H9 (cell line): ENCODE measurements at regions not wholly inside any gene's neighbourhood (a gene's known extent, or its start where the extent isn't known, plus 50 kb on each side); places are given as distances from the start of the nearest gene placed in this dataset.

ENCODE experiments used
- DNase-seq: peaks from one replicate; pipeline ENCODE4 v3.0.0-alpha.2; 2017
- H2AFZ ChIP-seq: one replicate; pipeline ENCODE4 v1.6.1; 2013; ENCODE audit warnings: mild to moderate bottlenecking, low read length, control low read depth, moderate library complexity
- H2AK5ac ChIP-seq: 2 replicates; pipeline ENCODE4 v1.6.1; 2013; ENCODE audit warnings: low read length, control low read depth, mixed read lengths; ENCODE audit not compliant: insufficient read length
- H2BK120ac ChIP-seq: one replicate; pipeline ENCODE4 v1.6.1; 2013; ENCODE audit warnings: low read depth, mild to moderate bottlenecking, low read length, control low read depth, inconsistent platforms; ENCODE audit not compliant: poor library complexity, severe bottlenecking
- H2BK12ac ChIP-seq: 2 replicates; pipeline ENCODE4 v1.6.1; 2013; ENCODE audit warnings: low read length, control low read depth, mixed read lengths, low read depth; ENCODE audit not compliant: insufficient read length
- H2BK15ac ChIP-seq: 2 replicates; pipeline ENCODE4 v1.6.1; 2013; ENCODE audit warnings: low read depth, low read length, control low read depth
- H2BK20ac ChIP-seq: one replicate; pipeline ENCODE4 v1.6.1; 2013; ENCODE audit warnings: low read depth, mild to moderate bottlenecking, low read length, control low read depth, inconsistent platforms; ENCODE audit not compliant: poor library complexity, severe bottlenecking
- H2BK5ac ChIP-seq: 2 replicates; pipeline ENCODE4 v1.6.1; 2013; ENCODE audit warnings: low read length, control low read depth, mixed read lengths; ENCODE audit not compliant: insufficient read length
- H3K14ac ChIP-seq: 2 replicates; pipeline ENCODE4 v1.6.1; 2013; ENCODE audit warnings: low read length, control low read depth; ENCODE audit not compliant: insufficient read depth
- H3K18ac ChIP-seq: 2 replicates; pipeline ENCODE4 v1.6.1; 2013; ENCODE audit warnings: low read depth, mild to moderate bottlenecking, mixed read lengths, low read length, control low read depth; ENCODE audit not compliant: insufficient read length
- H3K23ac ChIP-seq: 2 replicates; pipeline ENCODE4 v1.6.1; 2013; ENCODE audit warnings: low read length, control low read depth, mixed read lengths, low read depth; ENCODE audit not compliant: insufficient read length
- H3K23me2 ChIP-seq: 2 replicates; pipeline ENCODE4 v1.6.1; 2013; ENCODE audit warnings: low read depth, mild to moderate bottlenecking, mixed read lengths, low read length, control low read depth; ENCODE audit not compliant: insufficient read length, poor library complexity, severe bottlenecking
- H3K27ac ChIP-seq: 2 replicates; pipeline ENCODE4 v1.5.1; 2013; ENCODE audit warnings: low read length, control low read depth, mixed read lengths, low read depth; ENCODE audit not compliant: insufficient read length
- H3K27me3 ChIP-seq: 2 replicates; pipeline ENCODE4 v1.6.1; 2013; ENCODE audit warnings: low read length, control low read depth, inconsistent platforms; ENCODE audit not compliant: insufficient read depth
- H3K4ac ChIP-seq: 2 replicates; pipeline ENCODE4 v1.6.1; 2013; ENCODE audit warnings: low read depth, mild to moderate bottlenecking, control low read depth, inconsistent platforms, low read length, moderate library complexity
- H3K4me1 ChIP-seq: 2 replicates; pipeline ENCODE4 v1.6.1; 2013; ENCODE audit warnings: low read length, control low read depth, inconsistent platforms; ENCODE audit not compliant: insufficient read depth
- H3K4me2 ChIP-seq: 2 replicates; pipeline ENCODE4 v1.6.1; 2013; ENCODE audit warnings: low read length, control low read depth, mixed read lengths; ENCODE audit not compliant: insufficient read length, insufficient read depth
- H3K56ac ChIP-seq: 2 replicates; pipeline ENCODE4 v1.6.1; 2013; ENCODE audit warnings: low read depth, mild to moderate bottlenecking, mixed read lengths, low read length, control low read depth; ENCODE audit not compliant: insufficient read length
- H3K79me1 ChIP-seq: 2 replicates; pipeline ENCODE4 v1.6.1; 2013; ENCODE audit warnings: low read depth, mild to moderate bottlenecking, moderate library complexity, low read length, control low read depth, inconsistent platforms; ENCODE audit not compliant: insufficient read depth, poor library complexity, severe bottlenecking
- H3K79me2 ChIP-seq: 2 replicates; pipeline ENCODE4 v1.6.1; 2013; ENCODE audit warnings: low read length, control low read depth, inconsistent platforms; ENCODE audit not compliant: insufficient read depth
- H3K9ac ChIP-seq: 2 replicates; pipeline ENCODE4 v1.6.1; 2013; ENCODE audit warnings: low read length, control low read depth, mixed read lengths; ENCODE audit not compliant: insufficient read length; ENCODE audit errors: extremely low read depth
- H3K9me3 ChIP-seq: one replicate; pipeline ENCODE4 v1.6.1; 2013; ENCODE audit warnings: low read depth, low read length, inconsistent platforms; ENCODE audit not compliant: control insufficient read depth
- H3T11ph ChIP-seq: one replicate; pipeline ENCODE4 v1.6.1; 2013; ENCODE audit warnings: mild to moderate bottlenecking, low read length, control low read depth, inconsistent platforms
- H4K20me1 ChIP-seq: one replicate; pipeline ENCODE4 v1.6.1; 2013; ENCODE audit not compliant: control insufficient read depth, insufficient read length, insufficient read depth
- H4K5ac ChIP-seq: 2 replicates; pipeline ENCODE4 v1.6.1; 2013; ENCODE audit warnings: low read depth, mild to moderate bottlenecking, mixed read lengths, low read length, control low read depth; ENCODE audit not compliant: insufficient read length
- H4K8ac ChIP-seq: replicated peaks from 2 replicates; pipeline ENCODE4 v1.6.1; 2013; ENCODE audit warnings: low read length, control low read depth, mixed read lengths, low read depth; ENCODE audit not compliant: insufficient read length
- H4K91ac ChIP-seq: 2 replicates; pipeline ENCODE4 v1.6.1; 2013; ENCODE audit warnings: low read depth, mild to moderate bottlenecking, moderate library complexity, mixed read lengths, low read length, control low read depth; ENCODE audit not compliant: insufficient read length
- H3K27ac Mint-ChIP-seq, 3 experiments: 2 replicates in 2 of 3; 3 replicates in 1 of 3; pipeline ENCODE4 v1.8.0; 2020 to 2021; ENCODE audit warnings: mixed read lengths in 3 of 3, mild to moderate bottlenecking in 1 of 3, moderate library complexity in 1 of 3
- H3K27me3 Mint-ChIP-seq: 2 replicates; pipeline ENCODE4 v1.8.0; 2021; ENCODE audit warnings: low read depth, mild to moderate bottlenecking, moderate library complexity, mixed read lengths
- H3K36me3 Mint-ChIP-seq, 3 experiments: 2 replicates in 2 of 3; 3 replicates in 1 of 3; pipeline ENCODE4 v1.8.0; 2020 to 2021; ENCODE audit warnings: low read depth in 3 of 3, mixed read lengths in 3 of 3; ENCODE audit not compliant: insufficient read depth in 1 of 3
- H3K4me1 Mint-ChIP-seq, 2 experiments: 2 replicates each; pipeline ENCODE4 v1.8.0; 2020; ENCODE audit warnings: mixed read lengths in 2 of 2
- H3K4me3 Mint-ChIP-seq, 2 experiments: 2 replicates in 1 of 2; 3 replicates in 1 of 2; pipeline ENCODE4 v1.8.0; 2020 to 2021; ENCODE audit warnings: mild to moderate bottlenecking in 2 of 2, mixed read lengths in 2 of 2, moderate library complexity in 1 of 2
- H3K9me3 Mint-ChIP-seq, 2 experiments: 2 replicates in 1 of 2; 3 replicates in 1 of 2; pipeline ENCODE4 v1.8.0; 2020; ENCODE audit warnings: mild to moderate bottlenecking in 2 of 2, mixed read lengths in 2 of 2, moderate library complexity in 1 of 2
- WGBS: extraction: QIAGEN DNeasy Blood & Tissue Kit; methylation state at CpG from one replicate; pipeline ENCODE4 v1.1.7; 2013; ENCODE audit warnings: missing lambda C conversion rate, low lambda C conversion rate, mixed read lengths; ENCODE audit not compliant: insufficient read length; ENCODE audit errors: extremely low coverage; 5-methylcytosine and 5-hydroxymethylcytosine counted together
- TF ChIP-seq, protein P1 (sequence below): fragments of 200-600 bp; sonication (generic); conservative IDR thresholded peaks from 3 replicates; pipeline ENCODE4 v1.8.0; 2021; ENCODE audit warnings: antibody characterized with exemption, mild to moderate bottlenecking

DNA sequence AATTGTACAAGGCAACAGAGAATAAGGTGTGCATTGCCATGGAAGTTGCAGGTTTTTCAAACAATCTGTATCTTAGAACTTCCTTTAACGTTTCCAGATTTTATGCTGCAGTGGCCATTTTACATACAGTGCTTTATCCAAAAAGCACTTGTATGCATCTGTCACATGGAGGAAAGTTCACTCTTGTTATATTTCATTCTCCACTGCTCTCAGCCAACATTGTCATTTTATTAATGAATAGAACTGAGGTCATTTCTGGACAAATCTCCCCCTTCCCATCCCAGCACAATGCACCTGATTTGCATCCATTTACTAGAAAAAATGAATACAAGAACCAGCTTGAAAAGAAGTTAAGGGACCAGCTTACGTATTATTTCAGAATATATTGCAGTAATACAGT is 342.0 kb downstream of the USP25 start:
- Histone ChIP-seq H3K27ac (no peak overlapping the region), H2BK5ac (no peak overlapping the region), H3K56ac (no peak overlapping the region), H2BK12ac (no peak overlapping the region), H4K20me1 (no peaks in the 10 kb centered on the region), H3K23me2 (no peaks in the 10 kb centered on the region), H3K79me2 (no peaks in the 10 kb centered on the region; the same call in 1 of the 2 replicates), H3K79me1 (no peaks in the 10 kb centered on the region), H3K4me2 (no peak overlapping the region), H3K14ac (no peak overlapping the region), H3K9me3 (no peaks in the 10 kb centered on the region), H2AK5ac (no peak overlapping the region), H2BK120ac (no peak overlapping the region), H3K9ac (no peak overlapping the region), H3K18ac (no peak overlapping the region), H4K5ac (no peak overlapping the region), H4K8ac (no peak overlapping the region), H3K4ac (no peak overlapping the region), H4K91ac (no peak overlapping the region), H3T11ph (no peak overlapping the region), H2BK15ac (no peak overlapping the region), H3K23ac (no peak overlapping the region), H3K27me3 (no peaks in the 10 kb centered on the region), H2AFZ (no peak overlapping the region), H3K4me1 (no peaks in the 10 kb centered on the region; the same call in 1 of the 2 replicates), H2BK20ac (no peak overlapping the region)
- Mint-ChIP-seq H3K9me3 (no peaks in the 10 kb centered on the region), H3K4me1 (peaks cover 2 to 8% of the 10 kb centered on the region in 2 experiments; a peak in 3 of 4 replicates), H3K27ac (no peak overlapping the region), H3K27me3 (no peaks in the 10 kb centered on the region), H3K36me3 (no peaks in the 10 kb centered on the region), H3K4me3 (no peak overlapping the region)
- no CpG with 5 or more reads among the region's 2 CpGs for WGBS
- TF ChIP-seq, protein P1, sequence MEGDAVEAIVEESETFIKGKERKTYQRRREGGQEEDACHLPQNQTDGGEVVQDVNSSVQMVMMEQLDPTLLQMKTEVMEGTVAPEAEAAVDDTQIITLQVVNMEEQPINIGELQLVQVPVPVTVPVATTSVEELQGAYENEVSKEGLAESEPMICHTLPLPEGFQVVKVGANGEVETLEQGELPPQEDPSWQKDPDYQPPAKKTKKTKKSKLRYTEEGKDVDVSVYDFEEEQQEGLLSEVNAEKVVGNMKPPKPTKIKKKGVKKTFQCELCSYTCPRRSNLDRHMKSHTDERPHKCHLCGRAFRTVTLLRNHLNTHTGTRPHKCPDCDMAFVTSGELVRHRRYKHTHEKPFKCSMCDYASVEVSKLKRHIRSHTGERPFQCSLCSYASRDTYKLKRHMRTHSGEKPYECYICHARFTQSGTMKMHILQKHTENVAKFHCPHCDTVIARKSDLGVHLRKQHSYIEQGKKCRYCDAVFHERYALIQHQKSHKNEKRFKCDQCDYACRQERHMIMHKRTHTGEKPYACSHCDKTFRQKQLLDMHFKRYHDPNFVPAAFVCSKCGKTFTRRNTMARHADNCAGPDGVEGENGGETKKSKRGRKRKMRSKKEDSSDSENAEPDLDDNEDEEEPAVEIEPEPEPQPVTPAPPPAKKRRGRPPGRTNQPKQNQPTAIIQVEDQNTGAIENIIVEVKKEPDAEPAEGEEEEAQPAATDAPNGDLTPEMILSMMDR, result no peak
- DNase-seq, result no peak
